HG02571 (cell line): ENCODE measurements at regions not wholly inside any gene's neighbourhood (a gene's known extent, or its start where the extent isn't known, plus 50 kb on each side); places are given as distances from the start of the nearest gene placed in this dataset.

ENCODE experiments used
- ATAC-seq: cut with Tn5 transposase; IDR thresholded peaks from one replicate; pipeline ENCODE4 v1.9.1; 2021; ENCODE audit warnings: mild to moderate bottlenecking, moderate library complexity; ENCODE audit not compliant: unreplicated experiment

DNA sequence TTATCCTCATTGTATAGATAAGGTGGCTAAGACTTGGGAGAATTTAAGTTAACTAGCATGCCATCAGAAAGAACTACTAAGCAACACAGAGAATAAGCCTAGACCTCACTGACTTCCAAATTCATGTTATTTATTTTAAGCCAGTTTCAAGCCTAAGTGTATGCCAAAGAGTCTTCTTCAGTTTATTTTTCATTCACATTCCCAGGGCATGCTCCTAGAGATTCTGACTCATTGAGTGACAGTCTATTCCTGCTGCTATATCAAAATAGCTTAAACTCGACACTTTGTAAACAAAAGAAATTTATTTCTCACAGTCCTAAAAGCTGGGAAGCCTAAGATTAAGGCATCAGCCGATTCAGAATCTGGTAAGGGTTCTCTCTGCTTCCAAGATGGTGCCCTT, 467.1 kb downstream of the MBD2 start:
- no peak for ATAC-seq

DNA sequence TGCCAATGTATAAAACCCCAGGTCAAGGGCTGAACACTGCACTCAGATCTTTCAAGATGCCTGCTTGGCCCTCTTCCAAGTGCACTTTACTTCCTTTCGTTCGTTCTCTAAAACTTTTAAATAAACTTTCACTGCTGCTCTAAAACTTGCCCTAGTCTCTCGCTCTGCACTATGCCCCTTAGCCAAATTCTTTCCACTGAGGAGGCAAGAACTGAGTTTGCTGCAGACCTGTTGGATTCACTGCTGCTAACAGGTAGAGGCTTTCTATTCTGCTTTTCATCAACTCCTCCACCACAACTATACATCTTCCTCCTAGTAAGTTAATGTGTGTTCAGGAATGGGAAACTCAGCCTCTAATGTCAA, 467.9 kb downstream of the MBD2 start:
- no peak for ATAC-seq

DNA sequence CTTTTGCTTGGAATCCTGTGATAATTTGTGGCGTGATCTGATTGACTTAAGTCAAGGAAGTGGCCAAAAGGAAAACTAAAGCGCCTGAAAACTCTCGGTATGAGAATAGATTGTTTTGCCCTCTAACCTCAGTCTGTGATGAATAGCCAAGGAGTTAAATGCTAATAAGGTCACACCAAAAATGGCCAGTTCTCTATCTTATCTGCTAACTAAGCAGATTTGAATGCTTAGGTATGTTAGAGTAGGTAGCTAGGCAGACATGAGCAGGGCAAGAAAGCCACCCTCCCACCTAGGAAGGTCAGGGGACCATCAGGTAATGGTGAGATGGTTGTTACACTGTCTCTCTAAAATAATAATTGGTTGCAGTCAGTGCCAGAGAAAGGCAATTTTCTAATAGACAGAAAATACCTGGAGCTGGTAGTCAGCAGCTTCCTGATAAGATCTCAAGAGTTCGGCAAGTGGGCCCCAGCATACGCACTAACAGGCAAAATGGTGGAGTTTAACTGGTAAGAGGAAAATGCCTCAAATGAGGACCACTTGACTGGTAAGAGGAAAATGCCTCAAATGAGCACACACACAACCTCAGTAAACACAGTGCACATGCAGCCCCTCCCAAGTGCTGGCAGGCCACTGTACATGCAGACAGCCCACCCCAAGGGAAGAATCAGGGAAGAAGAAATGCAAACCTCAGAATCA, 468.4 kb downstream of the MBD2 start:
- no peak for ATAC-seq

DNA sequence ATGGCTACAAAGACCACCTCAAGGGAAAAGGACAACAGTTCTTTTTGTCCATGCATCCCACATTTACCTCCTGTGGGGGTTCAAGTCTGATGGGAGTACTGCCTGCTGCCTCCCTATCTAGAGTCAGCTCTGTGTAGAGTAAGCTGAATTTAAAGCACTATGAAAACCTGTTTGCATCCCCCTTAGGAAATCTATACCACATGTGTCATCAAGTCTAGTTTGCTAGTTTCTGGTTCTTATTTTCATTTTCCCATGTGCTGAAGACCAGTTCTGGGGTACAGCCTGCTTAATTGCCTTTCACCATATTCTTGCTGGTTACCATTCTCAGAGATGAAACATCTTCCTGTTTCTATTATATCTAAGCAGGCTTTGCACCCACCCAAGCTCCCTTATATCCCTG, 470.3 kb downstream of the MBD2 start:
- ATAC-seq = no peak

DNA sequence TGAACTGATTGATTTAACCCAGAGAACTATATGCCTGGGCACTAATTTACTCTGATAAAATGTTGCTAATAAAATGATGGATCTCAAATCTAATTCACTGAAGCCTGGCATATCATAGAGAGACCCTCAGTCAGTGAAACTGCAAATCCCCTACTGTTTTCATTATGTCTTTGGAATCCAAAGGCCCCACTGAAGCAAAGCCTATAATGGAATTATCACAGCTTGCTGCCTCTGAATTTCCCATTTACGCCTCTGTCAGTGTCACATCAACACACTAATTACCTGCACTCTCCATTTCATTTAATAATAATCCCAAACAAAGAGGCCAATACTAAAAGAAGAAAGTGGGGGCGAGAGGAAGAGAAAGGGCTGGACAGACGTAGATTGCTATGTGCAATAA, 470.9 kb downstream of the MBD2 start:
- no peak for ATAC-seq

DNA sequence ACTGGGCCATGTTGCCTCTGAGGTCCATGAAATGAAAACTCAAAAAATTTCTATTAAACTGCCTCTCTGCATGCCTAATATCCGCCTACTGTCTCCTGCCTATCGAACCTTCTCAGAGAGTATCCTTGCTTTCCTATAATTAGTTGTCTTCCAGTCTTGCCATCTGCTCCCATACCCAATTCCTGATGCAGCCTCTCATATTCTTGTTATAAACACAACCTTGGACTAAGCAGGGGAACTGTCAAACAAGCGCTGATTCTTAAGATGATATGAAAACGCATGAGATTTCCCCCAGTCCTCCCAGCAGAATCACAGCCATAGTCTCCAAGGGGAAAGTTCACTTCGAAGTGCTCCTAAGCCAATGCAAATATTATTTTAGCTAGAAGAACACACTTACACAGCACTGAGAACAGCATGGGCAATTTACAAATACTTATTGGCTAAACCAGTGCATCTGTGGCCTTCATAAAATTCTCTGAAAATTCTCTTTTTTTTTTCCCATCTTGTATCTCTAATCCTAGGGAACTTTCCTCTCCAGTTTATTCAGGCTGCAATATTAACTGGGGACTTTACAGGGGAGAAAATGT, 471.6 kb downstream of the MBD2 start:
- ATAC-seq = no peak

DNA sequence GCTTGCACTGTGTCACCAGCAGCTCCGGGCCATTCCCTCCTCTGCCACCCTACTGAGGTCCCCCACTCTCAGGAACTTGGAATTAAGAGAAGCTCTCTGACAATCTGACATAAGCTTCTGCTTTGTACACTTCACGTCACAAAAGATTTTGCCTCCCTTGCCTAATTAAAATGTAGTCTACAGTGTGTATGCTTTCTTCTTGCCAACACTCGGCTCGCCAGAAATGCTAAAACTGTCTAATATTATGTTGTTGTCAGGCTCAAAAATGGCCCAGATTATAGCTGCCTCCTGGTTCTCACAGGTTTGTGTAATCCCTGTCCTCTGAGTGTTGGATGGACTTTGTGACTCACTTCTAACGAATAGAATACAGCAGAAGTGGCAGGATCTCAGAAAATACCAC, 474.7 kb downstream of the MBD2 start:
- ATAC-seq = no peak

DNA sequence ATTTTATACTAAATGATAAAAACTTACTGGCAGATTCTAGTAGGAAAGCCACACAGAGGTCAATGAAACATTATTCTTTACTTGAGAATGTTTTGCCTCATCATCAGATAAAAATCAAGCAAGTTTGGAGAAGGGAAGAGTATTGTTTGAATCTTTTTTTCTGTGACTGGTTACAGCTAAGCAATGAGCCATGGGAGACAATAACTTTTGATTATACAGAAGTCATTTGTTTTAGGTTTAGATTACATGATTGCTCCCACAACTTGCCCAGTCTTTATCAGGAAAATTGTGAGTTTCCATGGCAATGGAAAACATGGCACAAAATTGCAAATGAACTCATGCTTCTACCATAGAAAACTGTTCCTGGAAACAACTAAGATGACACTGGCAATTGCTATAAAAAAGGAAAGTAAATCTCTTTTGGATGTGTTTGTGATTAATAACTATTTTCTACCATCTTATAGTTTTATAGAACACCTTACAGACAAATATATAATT, 476.8 kb downstream of the MBD2 start:
- ATAC-seq = no peak

DNA sequence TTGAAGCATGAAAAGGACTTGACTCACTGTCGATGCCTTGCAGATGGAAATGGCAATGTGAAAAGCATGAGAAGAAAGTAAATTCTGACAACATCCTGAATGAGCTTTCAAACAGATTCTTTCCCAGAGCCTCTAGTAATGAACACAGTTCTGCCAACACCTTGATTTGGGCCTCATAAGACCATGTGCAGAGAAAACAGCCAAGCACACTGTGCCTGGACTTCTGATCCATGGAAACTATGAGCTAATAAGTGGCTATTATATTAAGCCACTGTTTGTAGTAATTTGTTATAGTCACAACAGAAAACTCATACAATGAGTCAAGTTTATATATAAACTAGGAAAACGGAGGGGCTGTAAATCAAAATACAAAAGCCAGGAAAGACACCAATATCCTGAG, 477.3 kb downstream of the MBD2 start:
- ATAC-seq = no peak

DNA sequence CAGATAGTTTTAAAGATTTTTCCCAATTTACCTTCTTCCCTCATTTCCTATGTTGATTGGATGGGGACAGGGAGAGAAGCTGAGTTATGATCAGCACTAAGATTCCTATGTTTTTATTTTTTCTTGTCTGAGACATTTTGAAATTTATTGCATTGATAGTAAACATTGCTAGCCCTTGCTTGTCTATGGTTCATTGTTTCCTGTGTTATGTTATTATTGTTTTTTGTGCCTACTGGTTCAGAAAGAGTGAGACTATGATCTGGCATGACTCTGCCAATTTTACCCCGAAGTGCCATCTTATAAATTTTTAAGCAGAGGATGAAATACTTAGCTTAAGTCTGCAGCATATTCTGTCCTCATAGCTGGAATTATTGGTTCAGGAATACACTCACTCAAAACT, 478.5 kb downstream of the MBD2 start:
- no peak for ATAC-seq

DNA sequence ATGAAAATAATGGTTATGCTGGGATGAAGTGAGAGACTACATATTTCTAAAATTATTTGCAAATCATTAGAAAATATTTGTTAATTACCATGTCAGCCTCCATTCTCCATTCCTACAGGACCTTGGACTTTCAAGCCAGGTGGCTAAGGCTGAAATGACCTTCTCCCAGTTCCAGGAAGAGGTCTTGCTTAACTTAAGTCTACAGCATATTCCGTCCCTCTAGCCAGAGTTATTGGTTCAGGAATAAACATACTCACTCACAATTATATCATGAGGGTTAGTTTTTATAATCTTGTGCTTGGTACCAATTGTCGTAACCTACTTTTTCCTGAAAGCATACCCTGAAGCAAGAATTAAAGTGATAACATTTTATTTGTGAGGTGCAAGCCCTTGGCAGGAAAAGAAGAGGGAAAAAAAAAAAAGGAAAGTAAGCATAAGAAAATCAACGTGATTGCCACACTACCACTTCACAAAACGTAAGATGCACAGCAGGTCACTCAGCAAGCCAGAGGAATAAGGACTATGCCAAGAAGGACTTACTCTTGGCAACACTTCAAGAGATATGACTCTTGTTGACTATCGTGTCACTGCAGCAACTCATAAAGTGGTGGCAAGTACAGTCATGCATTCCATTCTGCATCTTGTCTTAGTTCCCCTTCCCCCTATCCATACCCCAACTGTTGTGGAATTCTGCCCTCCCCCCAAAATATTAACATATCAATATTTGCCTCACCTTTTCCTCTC, 479.1 kb downstream of the MBD2 start:
- no peak for ATAC-seq

DNA sequence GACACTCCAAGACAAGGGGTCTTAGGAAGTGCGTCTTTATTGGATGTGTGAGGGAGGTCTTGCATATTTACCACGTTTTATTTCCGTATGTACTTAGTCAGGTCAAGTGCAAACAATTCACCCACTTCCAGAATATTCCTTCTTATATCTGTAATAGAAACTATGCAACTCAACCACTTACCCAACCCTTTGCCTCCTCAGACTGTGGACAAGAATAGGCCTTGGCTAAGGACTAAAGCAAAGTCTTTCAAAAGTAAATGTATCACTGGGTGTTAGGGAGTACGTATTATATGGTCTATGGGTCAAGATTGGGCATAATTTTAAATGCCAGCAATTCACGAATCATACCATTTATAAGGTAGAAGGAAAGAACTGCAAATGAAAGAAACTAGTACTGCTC, 484.8 kb downstream of the MBD2 start:
- no peak for ATAC-seq

DNA sequence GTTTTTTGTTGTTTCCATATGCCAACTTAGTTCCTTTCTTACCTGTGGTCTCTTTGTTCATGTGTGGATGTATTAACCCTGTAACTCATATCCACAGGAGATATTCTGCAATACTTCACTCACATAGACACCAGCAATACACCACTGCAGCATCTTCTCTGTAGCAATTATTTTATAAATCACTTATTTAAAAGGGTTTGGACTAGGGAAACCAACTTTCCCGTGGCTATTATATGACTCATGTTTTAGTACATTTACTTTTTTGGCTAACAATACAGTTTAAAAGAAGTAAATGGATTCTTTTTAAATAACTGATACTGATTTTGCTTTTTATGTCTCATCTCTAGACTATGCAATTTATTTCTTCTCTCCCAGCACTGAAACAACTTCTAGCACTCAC, 488.9 kb downstream of the MBD2 start:
- no peak for ATAC-seq

DNA sequence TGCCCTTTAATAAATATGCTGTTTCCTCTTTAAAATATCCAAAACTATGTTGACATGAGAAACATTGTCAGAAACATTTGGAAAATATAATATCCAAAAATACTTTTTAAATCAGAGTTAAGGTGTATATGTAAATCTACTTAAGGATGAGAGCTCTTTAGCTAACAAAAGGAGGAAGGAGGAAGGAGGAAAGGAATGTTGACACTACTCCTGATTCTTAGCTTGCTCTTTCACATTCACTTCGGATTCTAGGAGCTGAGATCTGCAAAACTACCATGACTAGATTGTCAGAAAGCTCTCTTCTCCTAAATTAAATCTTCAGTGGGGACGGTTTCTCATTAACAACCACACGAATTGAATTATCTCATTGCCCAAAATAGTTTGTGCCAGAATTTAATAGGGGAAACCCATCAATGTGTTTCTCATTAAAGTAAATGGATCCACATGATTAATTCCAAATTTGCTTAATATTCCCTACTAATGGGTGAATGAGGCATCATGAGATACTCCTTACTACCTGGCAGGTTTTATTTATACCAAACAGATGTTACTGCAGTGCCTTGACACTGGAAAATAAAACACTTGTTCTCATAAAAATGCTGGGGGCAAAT, 509.1 kb downstream of the MBD2 start:
- ATAC-seq = no peak

DNA sequence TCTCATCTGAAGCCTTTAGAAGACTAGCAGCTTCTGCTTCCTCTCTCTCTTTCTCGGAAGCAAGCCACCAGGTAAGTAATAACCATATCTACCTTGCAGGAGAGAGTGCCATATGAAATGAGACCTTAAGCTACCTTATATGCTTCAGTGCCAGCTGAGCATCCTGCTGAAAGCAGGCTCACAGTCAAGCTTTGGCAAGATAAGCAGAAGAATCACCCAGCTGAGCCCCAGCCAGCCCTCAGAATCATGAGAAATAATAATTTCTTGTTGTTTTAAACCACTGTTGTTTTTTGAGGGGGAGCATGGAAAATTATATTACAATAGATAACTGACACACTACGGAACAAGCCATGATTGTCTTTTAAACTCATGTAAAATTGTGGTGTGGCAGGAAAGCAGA, 514.4 kb downstream of the MBD2 start:
- no peak for ATAC-seq

DNA sequence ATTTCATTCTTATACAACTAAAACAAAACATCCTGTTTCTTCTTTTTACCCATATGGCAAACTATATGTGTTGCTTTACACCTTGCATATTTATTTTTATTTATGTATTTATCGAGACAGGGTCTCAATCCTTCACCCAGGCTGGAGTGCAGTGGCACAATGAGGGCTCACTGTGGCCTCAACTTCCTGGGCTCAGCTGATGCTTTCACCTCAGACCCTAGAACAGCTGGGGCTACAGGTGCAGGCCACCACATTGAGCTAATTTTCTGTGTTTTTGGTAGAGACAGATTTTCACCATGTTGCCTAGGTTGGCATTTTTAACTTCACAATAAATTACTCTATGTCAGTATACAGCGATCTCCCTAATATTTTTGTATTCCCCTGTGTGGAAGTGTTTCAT, 522.0 kb downstream of the MBD2 start:
- ATAC-seq = no peak

DNA sequence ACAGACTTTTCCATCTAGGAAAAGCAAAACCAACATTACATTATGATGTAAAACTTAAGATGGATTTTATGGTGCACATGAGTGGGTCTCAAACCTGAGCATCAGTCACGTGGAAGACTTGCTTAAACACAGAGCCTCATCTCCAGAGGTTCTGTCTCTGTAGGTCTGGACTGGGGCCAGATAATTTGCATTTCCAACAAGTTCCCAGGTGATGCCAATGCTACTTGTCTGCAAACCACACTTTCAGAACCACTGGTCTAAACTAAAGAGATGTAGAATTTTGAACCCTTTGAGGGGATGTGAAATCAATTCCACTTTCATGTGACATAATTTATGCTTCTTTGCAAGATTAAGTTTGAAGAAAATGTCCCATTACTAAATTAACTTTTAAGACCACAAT, 522.8 kb downstream of the MBD2 start:
- ATAC-seq = no peak

DNA sequence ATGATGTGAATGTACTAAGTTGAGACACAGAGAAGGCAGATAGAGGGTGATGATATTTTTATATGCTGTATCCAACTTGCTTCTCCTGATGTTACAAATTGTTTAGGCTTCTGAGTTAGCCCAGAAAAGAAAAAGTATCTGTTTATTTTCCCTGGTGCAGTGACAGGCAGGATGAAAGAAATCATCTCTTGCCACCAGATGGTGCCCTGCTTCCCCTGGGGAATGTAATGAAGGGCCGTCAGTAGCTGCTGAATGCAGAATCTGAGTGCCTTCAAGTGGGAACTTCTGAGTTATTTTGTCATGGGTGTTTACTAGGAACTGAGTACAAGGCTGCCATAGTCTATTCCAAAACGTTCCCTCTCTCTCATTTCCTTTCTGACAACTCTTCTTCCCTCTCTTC, 525.6 kb downstream of the MBD2 start:
- ATAC-seq = no peak

DNA sequence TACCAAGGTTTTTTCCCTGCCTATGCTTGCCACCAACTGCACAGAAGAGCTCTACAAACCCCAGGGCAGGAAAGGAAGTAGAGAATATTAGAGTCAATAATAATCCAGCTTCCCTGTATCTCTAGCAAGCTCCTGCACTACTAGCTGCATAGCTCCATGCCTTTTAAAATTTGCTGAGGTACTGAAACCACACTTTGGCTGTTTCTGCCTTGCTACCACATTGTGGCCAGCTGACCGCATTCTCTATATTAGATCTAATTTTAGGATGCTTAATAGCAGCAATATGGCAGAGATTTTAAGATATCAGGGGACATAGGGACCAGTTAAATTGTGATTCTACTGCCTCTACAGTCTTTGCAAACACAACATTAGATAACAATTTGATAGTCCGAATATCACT, 534.6 kb downstream of the MBD2 start:
- no peak for ATAC-seq

DNA sequence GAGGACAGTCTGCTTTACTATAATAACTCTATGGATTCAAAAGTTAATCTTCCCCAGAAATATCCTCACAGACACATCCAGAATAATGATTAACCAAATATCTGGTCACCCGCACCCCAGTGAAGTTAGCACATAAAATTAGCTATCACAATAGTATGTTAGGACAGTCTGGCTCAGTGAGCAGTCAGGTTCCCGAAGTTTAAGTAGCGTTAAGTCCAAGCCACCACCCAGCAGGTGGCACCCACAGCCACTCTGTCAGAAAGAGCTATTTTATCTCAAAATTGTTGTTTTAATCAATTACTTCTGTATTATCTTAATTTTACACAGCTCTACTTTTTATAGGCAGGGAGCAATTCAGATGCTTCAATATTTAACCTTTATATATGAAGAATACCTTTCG, 537.5 kb downstream of the MBD2 start:
- no peak for ATAC-seq

DNA sequence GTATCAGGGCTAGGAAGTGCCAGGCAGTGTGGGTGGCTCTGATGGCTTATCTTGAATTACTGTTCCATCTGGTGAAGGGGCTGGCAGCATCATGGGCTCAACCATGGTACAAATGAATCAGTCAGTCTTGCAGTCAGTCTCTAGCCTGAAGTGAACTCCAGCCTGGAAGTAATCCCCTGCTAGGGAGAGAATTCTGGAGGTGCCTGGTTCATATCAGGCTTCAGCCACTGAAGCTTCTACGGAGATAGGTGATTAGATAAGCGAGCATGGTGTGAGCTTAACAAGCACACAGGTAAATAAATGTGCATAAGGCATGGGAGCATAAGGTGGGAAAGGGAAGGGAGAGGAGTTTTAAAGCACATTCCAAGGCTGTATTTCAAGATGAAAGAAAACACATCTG, 541.7 kb downstream of the MBD2 start:
- ATAC-seq = no peak

DNA sequence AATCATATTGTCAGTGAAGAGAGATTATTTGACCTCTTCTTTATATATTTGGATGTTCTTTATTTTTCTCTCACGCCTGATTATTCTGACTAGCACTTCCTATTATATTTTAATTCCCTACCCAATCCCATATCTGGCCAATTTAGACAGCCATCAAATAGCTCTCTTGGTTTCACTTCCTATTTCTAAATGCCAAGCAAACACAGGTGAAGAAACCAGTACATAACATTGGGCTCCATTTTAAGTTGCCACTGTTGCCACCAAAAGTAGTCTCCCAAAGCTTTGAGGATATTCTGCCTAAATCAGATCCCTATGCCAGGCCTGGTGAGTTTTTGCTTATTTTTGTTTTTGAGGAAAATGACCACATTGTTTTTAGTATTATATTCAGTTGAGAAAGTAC, 547.0 kb downstream of the MBD2 start:
- ATAC-seq = no peak
